ENCODE measurements at regions not wholly inside any gene's neighbourhood (a gene's known extent, or its start where the extent isn't known, plus 50 kb on each side); places are given as distances from the start of the nearest gene placed in this dataset.
"Not testable (repeated sequence)": the region's sequence is repeated elsewhere in the genome, so short reads cannot be mapped to it uniquely, and the experiment has no call there.

GRCh38 chr17:16842346-16842745 is 129.6 kb downstream of the TNFRSF13B start:
- not testable (repeated sequence) for DNase-seq

- DNase-seq = not testable (repeated sequence)
Measured at GRCh38 chr17:16841896-16842295, 130.0 kb downstream of the TNFRSF13B start.

GRCh38 chr17:16840219-16840618 is 131.7 kb downstream of the TNFRSF13B start:
- not testable (repeated sequence) for DNase-seq

- not testable (repeated sequence) for DNase-seq
Measured at GRCh38 chr17:16839242-16840175, 132.4 kb downstream of the TNFRSF13B start.

- not testable (repeated sequence) for DNase-seq
Measured at GRCh38 chr17:16838795-16839194, 133.1 kb downstream of the TNFRSF13B start.

- DNase-seq = not testable (repeated sequence)
Measured at GRCh38 chr17:16838287-16838686, 133.6 kb downstream of the TNFRSF13B start.

GRCh38 chr17:16837468-16838266 is 134.3 kb downstream of the TNFRSF13B start:
- not testable (repeated sequence) for DNase-seq

GRCh38 chr17:16836315-16836915 is 135.5 kb downstream of the TNFRSF13B start:
- not testable (repeated sequence) for DNase-seq

GRCh38 chr17:16833517-16833916 is 138.4 kb downstream of the TNFRSF13B start:
- DNase-seq = not testable (repeated sequence)

- not testable (repeated sequence) for DNase-seq
Measured at GRCh38 chr17:16832853-16833252, 139.1 kb downstream of the TNFRSF13B start.

GRCh38 chr17:16832206-16832605 is 139.7 kb downstream of the TNFRSF13B start:
- not testable (repeated sequence) for DNase-seq

GRCh38 chr17:16830770-16831169 is 140.7 kb downstream of the CCDC144A start:
- not testable (repeated sequence) for DNase-seq

- DNase-seq = not testable (repeated sequence)
Measured at GRCh38 chr17:16830219-16830618, 140.2 kb downstream of the CCDC144A start.
